ENCODE measurements at regions not wholly inside any gene's neighbourhood (a gene's known extent, or its start where the extent isn't known, plus 50 kb on each side); places are given as distances from the start of the nearest gene placed in this dataset.

DNA sequence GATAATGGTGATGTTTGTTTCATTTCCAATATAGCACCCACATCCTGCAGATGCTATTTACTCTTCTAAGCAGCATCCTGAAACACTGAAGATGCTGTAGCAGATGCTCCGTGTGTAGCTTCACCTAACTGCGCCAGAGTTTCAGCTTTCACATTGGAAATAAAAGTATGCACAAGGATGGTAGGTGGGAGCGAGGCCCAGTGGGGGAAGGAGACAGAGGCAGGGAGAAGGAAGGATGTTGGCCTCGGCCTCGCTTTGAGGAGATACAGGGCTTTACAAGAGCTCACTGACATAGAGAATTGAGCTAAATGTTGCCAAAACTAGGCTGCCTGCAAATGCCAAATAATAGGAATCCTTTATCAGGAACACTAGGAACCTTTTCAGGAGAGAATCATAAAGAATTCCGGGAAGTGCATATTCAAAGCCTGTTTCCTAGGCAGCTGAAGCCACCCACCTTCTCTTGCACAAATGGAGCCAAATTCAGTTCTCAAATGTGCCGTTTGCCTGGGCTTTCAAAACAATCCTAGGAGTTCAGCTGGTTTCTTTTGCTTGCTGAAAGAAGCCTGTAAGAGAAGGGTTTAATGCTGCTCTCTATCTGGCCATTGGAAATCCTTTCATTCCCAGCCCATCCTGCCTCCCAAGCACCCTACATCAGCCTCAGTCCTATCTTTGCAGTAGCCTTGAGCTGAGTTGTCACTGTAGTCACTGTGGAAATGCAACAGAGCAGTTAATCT lies 135.4 kb upstream of the ATP1B1 start:
- TF ChIP-seq, protein P1, sequence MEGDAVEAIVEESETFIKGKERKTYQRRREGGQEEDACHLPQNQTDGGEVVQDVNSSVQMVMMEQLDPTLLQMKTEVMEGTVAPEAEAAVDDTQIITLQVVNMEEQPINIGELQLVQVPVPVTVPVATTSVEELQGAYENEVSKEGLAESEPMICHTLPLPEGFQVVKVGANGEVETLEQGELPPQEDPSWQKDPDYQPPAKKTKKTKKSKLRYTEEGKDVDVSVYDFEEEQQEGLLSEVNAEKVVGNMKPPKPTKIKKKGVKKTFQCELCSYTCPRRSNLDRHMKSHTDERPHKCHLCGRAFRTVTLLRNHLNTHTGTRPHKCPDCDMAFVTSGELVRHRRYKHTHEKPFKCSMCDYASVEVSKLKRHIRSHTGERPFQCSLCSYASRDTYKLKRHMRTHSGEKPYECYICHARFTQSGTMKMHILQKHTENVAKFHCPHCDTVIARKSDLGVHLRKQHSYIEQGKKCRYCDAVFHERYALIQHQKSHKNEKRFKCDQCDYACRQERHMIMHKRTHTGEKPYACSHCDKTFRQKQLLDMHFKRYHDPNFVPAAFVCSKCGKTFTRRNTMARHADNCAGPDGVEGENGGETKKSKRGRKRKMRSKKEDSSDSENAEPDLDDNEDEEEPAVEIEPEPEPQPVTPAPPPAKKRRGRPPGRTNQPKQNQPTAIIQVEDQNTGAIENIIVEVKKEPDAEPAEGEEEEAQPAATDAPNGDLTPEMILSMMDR (IDR thresholded peaks at IDR 0.05; ENCODE audit: low read depth, low read length), result no peak
- H3K4me3 ChIP-seq (ENCODE audit: low read depth, low read length), result no peak overlapping the region

DNA sequence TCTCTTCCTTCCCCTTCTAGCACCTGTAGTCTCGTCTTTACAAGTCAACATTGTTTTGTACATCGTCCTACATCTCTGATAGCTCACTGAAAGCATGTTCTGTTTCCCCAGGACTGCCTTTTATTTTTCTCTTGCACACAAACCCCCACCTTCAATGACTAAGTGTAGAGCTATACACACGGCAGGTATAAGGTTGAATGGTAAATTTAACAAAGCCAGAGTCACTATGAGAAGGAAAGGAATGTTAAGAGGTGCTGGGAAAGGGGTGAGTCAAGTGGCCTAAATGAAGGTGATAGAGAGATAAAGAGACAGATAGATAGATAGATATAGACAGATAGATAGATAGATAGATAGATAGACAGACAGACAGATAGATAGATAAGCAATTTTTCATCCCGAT lies 134.3 kb upstream of the ATP1B1 start:
- TF ChIP-seq, protein P1 (IDR thresholded peaks at IDR 0.05; ENCODE audit: low read depth, low read length), result no peak
- H3K4me3 ChIP-seq (ENCODE audit: low read depth, low read length), result no peak overlapping the region

DNA sequence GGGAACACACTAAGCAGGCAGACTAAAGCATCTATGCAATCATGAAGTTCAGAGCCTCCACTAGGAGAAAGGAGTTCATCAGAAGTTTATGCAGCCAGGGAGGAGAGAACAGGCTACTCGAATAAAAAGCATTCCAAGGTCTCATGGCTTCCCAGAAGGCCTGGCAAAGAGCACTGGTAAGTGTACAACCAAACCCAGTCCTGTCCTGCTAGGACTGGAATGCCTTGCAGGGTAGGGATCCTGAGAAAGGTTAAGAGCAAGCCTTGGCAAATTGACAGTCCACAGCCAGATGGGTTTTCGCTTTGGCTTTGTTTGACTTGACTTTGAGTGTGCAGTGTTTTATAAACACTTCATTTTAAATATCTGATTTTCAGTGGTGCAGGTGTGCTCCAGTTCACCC lies 133.6 kb upstream of the ATP1B1 start:
- H3K4me3 ChIP-seq (ENCODE audit: low read depth, low read length), result no peak overlapping the region
- TF ChIP-seq, protein P1 (IDR thresholded peaks at IDR 0.05; ENCODE audit: low read depth, low read length), result no peak

DNA sequence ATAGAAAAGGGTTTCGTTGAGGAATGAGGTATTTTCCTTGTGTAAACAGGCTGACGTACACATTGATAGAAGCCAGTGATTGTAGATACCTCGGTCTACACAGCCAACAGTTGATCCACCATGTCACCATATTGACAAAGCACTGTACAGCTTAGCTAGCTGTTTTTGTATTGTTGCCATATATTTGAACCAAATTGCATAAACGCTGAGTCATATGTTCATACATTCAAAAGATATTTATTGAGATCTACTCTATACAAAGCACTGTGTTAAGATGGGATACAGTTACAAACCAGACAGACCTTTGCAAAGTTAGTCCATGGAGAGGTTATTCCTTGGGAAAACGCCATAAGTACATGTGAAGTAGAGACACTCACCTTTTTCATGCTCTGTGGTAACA lies 132.4 kb upstream of the ATP1B1 start:
- TF ChIP-seq, protein P1 (IDR thresholded peaks at IDR 0.05; ENCODE audit: low read depth, low read length), result no peak
- H3K4me3 ChIP-seq (ENCODE audit: low read depth, low read length), result no peak overlapping the region

DNA sequence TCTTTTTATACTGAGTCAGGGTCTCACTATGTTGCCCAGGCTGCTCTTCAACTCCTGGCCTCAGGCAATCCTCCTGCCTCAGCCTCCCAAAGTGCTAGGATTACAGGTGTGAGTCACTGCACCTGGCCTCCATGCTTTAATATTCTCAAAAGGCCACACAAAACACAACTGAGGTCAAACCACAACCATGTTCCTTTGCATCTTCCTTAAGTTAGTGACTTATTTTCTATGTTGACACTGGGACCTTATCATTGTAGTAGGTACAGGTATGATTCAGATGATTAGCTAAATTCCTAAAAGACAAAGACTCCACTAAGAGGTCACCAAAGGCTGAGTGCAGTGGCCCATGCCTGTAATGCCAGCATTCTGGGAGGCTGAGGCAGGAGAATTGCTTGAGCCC lies 131.9 kb upstream of the ATP1B1 start:
- TF ChIP-seq, protein P1 (IDR thresholded peaks at IDR 0.05; ENCODE audit: low read depth, low read length), result no peak
- no peak overlapping the region for H3K4me3 ChIP-seq (ENCODE audit: low read depth, low read length)

DNA sequence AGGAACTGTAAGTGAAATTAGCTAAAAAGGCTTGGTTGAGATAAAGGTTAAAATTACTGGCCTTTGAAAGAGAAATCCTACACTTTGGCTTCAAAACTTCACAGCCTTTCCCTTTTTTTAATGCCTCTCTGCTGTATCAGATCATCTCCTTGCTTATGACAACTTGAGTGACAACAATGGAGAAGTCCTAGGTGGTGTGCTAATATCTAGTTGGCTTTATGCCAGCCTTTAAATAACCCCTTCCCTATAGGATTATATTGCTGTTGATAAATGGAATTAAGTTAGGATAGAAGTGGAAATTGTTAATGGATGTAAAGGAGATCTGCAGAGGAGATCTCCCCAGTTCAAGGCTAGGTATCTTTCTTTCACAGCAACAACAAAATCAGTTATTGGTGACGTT lies 130.2 kb upstream of the ATP1B1 start:
- H3K4me3 ChIP-seq (ENCODE audit: low read depth, low read length), result no peak overlapping the region
- TF ChIP-seq, protein P1 (IDR thresholded peaks at IDR 0.05; ENCODE audit: low read depth, low read length), result no peak

DNA sequence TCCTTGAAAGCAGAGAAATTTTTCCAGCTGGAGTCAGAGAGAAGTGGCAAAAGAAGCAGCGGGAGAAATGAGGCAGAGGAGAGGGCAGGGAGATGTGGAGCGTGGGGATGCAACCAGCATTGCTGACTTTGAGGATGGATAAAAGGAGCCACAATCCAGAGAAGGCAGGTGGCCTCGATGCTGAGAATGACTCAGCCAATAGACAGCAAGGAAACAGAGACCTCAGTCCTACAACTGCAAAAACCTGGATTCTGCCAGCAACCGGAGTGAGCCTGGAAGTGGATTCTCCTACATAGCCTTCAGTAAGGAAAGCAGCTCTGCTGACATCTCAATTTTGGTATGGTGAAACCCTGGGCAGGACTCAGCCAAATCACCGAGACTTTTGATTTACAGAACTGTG lies 128.9 kb upstream of the ATP1B1 start:
- TF ChIP-seq, protein P1 (IDR thresholded peaks at IDR 0.05; ENCODE audit: low read depth, low read length), result no peak
- H3K4me3 ChIP-seq (ENCODE audit: low read depth, low read length), result no peak overlapping the region

Measured in WI38 (cell line).